Activated T-cell treated with anti-CD3 and anti-CD28 coated beads, Interleukin-2, amount 50 U/mL, for 72 hours (primary cell): ENCODE measurements at regions not wholly inside any gene's neighbourhood (a gene's known extent, or its start where the extent isn't known, plus 50 kb on each side); places are given as distances from the start of the nearest gene placed in this dataset.
A peak's percentile ranks its signal among the peaks of the same experiment; 100 is the strongest.
"Not testable (repeated sequence)": the region's sequence is repeated elsewhere in the genome, so short reads cannot be mapped to it uniquely, and the experiment has no call there.

Experiments
- ATAC-seq, 2 donors: fragments of 150-1000 bp; cut with Tn5 transposase; replicated peaks in 1 of 2; 2 replicates each; pipeline ENCODE4 v1.10.0; 2021; ENCODE audit warnings: moderate library complexity in 2 of 2, mild to moderate bottlenecking in 1 of 2
- DNase-seq, 2 donors: peaks; one replicate each; pipeline ENCODE4 v3.0.0; 2021 to 2022; ENCODE audit warnings: mixed read lengths in 1 of 2
- H3K27ac Mint-ChIP-seq: one replicate; pipeline ENCODE4 v1.8.0; 2022; ENCODE audit warnings: mild to moderate bottlenecking, moderate library complexity, mixed read lengths
- H3K27me3 Mint-ChIP-seq: one replicate; pipeline ENCODE4 v1.8.0; 2022; ENCODE audit warnings: low read depth, mixed read lengths
- H3K36me3 Mint-ChIP-seq, 2 donors: one replicate each; pipeline ENCODE4 v1.8.0; 2022; ENCODE audit warnings: mixed read lengths in 2 of 2, mild to moderate bottlenecking in 1 of 2; ENCODE audit not compliant: insufficient read depth in 2 of 2
- H3K4me1 Mint-ChIP-seq: one replicate; pipeline ENCODE4 v1.8.0; 2022; ENCODE audit warnings: low read depth, mixed read lengths
- H3K4me3 Mint-ChIP-seq, 2 donors: one replicate each; pipeline ENCODE4 v1.8.0; 2022; ENCODE audit warnings: mild to moderate bottlenecking in 2 of 2, mixed read lengths in 2 of 2, moderate library complexity in 2 of 2
- H3K9me3 Mint-ChIP-seq, 2 donors: one replicate each; pipeline ENCODE4 v1.8.0; 2022; ENCODE audit warnings: mixed read lengths in 2 of 2

GRCh38 chr9:105103776-105104175 is 140.7 kb upstream of the SLC44A1 start:
- ATAC-seq = no peak
- Mint-ChIP-seq H3K4me1 (no peaks in the 10 kb centered on the region), H3K9me3 (no peaks in the 10 kb centered on the region), H3K4me3 (no peak overlapping the region), H3K27me3 (no peaks in the 10 kb centered on the region), H3K27ac (no peak overlapping the region), H3K36me3 (no peaks in the 10 kb centered on the region)
- no peak for DNase-seq

- H3K27me3 Mint-ChIP-seq = no peaks in the 10 kb centered on the region
- peak; percentile 34 to 38 for DNase-seq
- no peaks in the 10 kb centered on the region for H3K36me3 Mint-ChIP-seq
- peak; percentile 83 to 85 for ATAC-seq
- no peak overlapping the region for H3K27ac Mint-ChIP-seq
- H3K9me3 Mint-ChIP-seq = no peaks in the 10 kb centered on the region
- H3K4me3 Mint-ChIP-seq = no peak overlapping the region
- H3K4me1 Mint-ChIP-seq = peaks cover 27% of the 10 kb centered on the region
Observed at GRCh38 chr9:105114318-105114717, 130.1 kb upstream of the SLC44A1 start.

- Mint-ChIP-seq H3K27ac (peak overlapping the region; percentile 17), H3K4me3 (peak overlapping the region; percentile 45 to 53), H3K27me3 (no peaks in the 10 kb centered on the region), H3K36me3 (no peaks in the 10 kb centered on the region), H3K9me3 (no peaks in the 10 kb centered on the region), H3K4me1 (peaks cover 27% of the 10 kb centered on the region)
- DNase-seq = peak; percentile 23 to 31
- peak; percentile 74 to 79 for ATAC-seq
Observed at GRCh38 chr9:105114964-105115728, 129.3 kb upstream of the SLC44A1 start.

- Mint-ChIP-seq H3K36me3 (no peaks in the 10 kb centered on the region), H3K27me3 (no peaks in the 10 kb centered on the region), H3K27ac (no peak overlapping the region), H3K4me1 (peaks cover 27% of the 10 kb centered on the region), H3K4me3 (no peak overlapping the region), H3K9me3 (no peaks in the 10 kb centered on the region)
- DNase-seq = no peak
- ATAC-seq = no peak
Observed at GRCh38 chr9:105116052-105116868, 128.2 kb upstream of the SLC44A1 start.

- ATAC-seq (no peak), DNase-seq (no peak)
- H3K36me3 Mint-ChIP-seq = no peaks in the 10 kb centered on the region
- no peak overlapping the region for H3K27ac Mint-ChIP-seq
- H3K4me1 Mint-ChIP-seq = peaks cover 35% of the 10 kb centered on the region
- no peak overlapping the region for H3K4me3 Mint-ChIP-seq
- no peaks in the 10 kb centered on the region for H3K27me3 Mint-ChIP-seq
- H3K9me3 Mint-ChIP-seq = no peaks in the 10 kb centered on the region
Observed at GRCh38 chr9:105117234-105117633, 127.2 kb upstream of the SLC44A1 start.

GRCh38 chr9:105118636-105119035 is 125.8 kb upstream of the SLC44A1 start:
- H3K4me3 Mint-ChIP-seq = no peak overlapping the region
- ATAC-seq = no peak
- H3K36me3 Mint-ChIP-seq = no peaks in the 10 kb centered on the region
- peaks cover 35% of the 10 kb centered on the region for H3K4me1 Mint-ChIP-seq
- H3K27ac Mint-ChIP-seq = no peak overlapping the region
- H3K27me3 Mint-ChIP-seq = no peaks in the 10 kb centered on the region
- no peak for DNase-seq
- no peaks in the 10 kb centered on the region for H3K9me3 Mint-ChIP-seq

GRCh38 chr9:105119156-105119555 is 125.3 kb upstream of the SLC44A1 start:
- Mint-ChIP-seq H3K27ac (no peak overlapping the region), H3K9me3 (no peaks in the 10 kb centered on the region), H3K4me3 (no peak overlapping the region), H3K27me3 (no peaks in the 10 kb centered on the region), H3K36me3 (no peaks in the 10 kb centered on the region), H3K4me1 (peaks cover 29% of the 10 kb centered on the region)
- DNase-seq = no peak
- no peak for ATAC-seq

GRCh38 chr9:105121861-105122430 is 122.5 kb upstream of the SLC44A1 start:
- ATAC-seq (no peak), DNase-seq (no peak)
- no peak overlapping the region for H3K27ac Mint-ChIP-seq
- H3K27me3 Mint-ChIP-seq = no peaks in the 10 kb centered on the region
- no peaks in the 10 kb centered on the region for H3K9me3 Mint-ChIP-seq
- H3K4me1 Mint-ChIP-seq = peaks cover 17% of the 10 kb centered on the region
- no peak overlapping the region for H3K4me3 Mint-ChIP-seq
- no peaks in the 10 kb centered on the region for H3K36me3 Mint-ChIP-seq

GRCh38 chr9:105124598-105124997 is 119.9 kb upstream of the SLC44A1 start:
- not testable (repeated sequence) for ATAC-seq, H3K27ac Mint-ChIP-seq, H3K9me3 Mint-ChIP-seq, H3K36me3 Mint-ChIP-seq, DNase-seq, H3K27me3 Mint-ChIP-seq, H3K4me3 Mint-ChIP-seq
- H3K4me1 Mint-ChIP-seq = peaks cover 44% of the 10 kb centered on the region

GRCh38 chr9:105126226-105126625 is 118.2 kb upstream of the SLC44A1 start:
- Mint-ChIP-seq H3K9me3 (no peaks in the 10 kb centered on the region), H3K27ac (no peak overlapping the region), H3K4me1 (peaks cover 49% of the 10 kb centered on the region), H3K4me3 (no peak overlapping the region), H3K27me3 (no peaks in the 10 kb centered on the region), H3K36me3 (no peaks in the 10 kb centered on the region)
- ATAC-seq (no peak), DNase-seq (no peak)

- Mint-ChIP-seq H3K27me3 (no peaks in the 10 kb centered on the region), H3K27ac (peak overlapping the region; percentile 65), H3K4me1 (peaks cover 41% of the 10 kb centered on the region), H3K36me3 (no peaks in the 10 kb centered on the region), H3K9me3 (no peaks in the 10 kb centered on the region), H3K4me3 (peak overlapping the region in 1 of 2 donors; percentile 36)
- DNase-seq (peak; percentile 45 to 48), ATAC-seq (peak; percentile 99)
Observed at GRCh38 chr9:105127863-105128220, 116.6 kb upstream of the SLC44A1 start.

GRCh38 chr9:105128908-105129600 is 115.4 kb upstream of the SLC44A1 start:
- no peaks in the 10 kb centered on the region for H3K36me3 Mint-ChIP-seq
- H3K9me3 Mint-ChIP-seq = no peaks in the 10 kb centered on the region
- no peak for DNase-seq
- H3K4me1 Mint-ChIP-seq = peaks cover 41% of the 10 kb centered on the region
- no peak overlapping the region for H3K4me3 Mint-ChIP-seq
- peak overlapping the region; percentile 54 for H3K27ac Mint-ChIP-seq
- ATAC-seq = no peak
- no peaks in the 10 kb centered on the region for H3K27me3 Mint-ChIP-seq

GRCh38 chr9:105129731-105130130 is 114.7 kb upstream of the SLC44A1 start:
- Mint-ChIP-seq H3K4me1 (peaks cover 41% of the 10 kb centered on the region), H3K9me3 (no peaks in the 10 kb centered on the region), H3K4me3 (no peak overlapping the region), H3K27ac (no peak overlapping the region), H3K36me3 (no peaks in the 10 kb centered on the region), H3K27me3 (no peaks in the 10 kb centered on the region)
- no peak for ATAC-seq
- no peak for DNase-seq
